Panc1 (cell line): ENCODE measurements at regions not wholly inside any gene's neighbourhood (a gene's known extent, or its start where the extent isn't known, plus 50 kb on each side); places are given as distances from the start of the nearest gene placed in this dataset.
"Not testable (repeated sequence)": the region's sequence is repeated elsewhere in the genome, so short reads cannot be mapped to it uniquely, and the experiment has no call there.

Experiments
- ATAC-seq: fragments of 200-7000 bp; cut with Tn5 transposase; 2 replicates; pipeline ENCODE4 v1.9.1; 2020; ENCODE audit warnings: mild to moderate bottlenecking, moderate library complexity
- BruUV-seq: library from RNA; stranded (reverse); fragments of 400-500 nt; replicated peaks from 2 replicates; lab custom pipeline; 2021; lab: Mats Ljungman, UMichigan
- CTCF ChIA-PET: fragments of 300-600 bp; sonication (Branson Sonifier 250); formaldehyde crosslinking; loops from one replicate; lab custom pipeline; 2022; ENCODE audit warnings: antibody characterized with exemption; lab: Charles Lee
- POLR2A ChIA-PET: fragments of 300-600 bp; sonication (Branson Sonifier 250); formaldehyde crosslinking; loops from one replicate; lab custom pipeline; 2022; ENCODE audit warnings: antibody characterized with exemption; lab: Charles Lee
- DNase-seq: peaks from one replicate; pipeline ENCODE4 v3.0.0-alpha.2; 2010; ENCODE audit warnings: low read depth, low spot score
- H3K27ac ChIP-seq: 2 replicates; pipeline ENCODE4 v1.5.1; 2011; ENCODE audit warnings: mild to moderate bottlenecking, low read length, inconsistent platforms
- H3K27me3 ChIP-seq: fragments of 200-500 bp; sonication (Bioruptor generic); 2 replicates; pipeline ENCODE4 v1.6.0; 2014; ENCODE audit warnings: low read length, inconsistent platforms; ENCODE audit not compliant: control insufficient read depth, insufficient read depth
- H3K36me3 ChIP-seq: fragments of 200-500 bp; sonication (Bioruptor generic); 2 replicates; pipeline ENCODE4 v1.5.1; 2014; ENCODE audit warnings: inconsistent platforms, mild to moderate bottlenecking, low read length, moderate library complexity; ENCODE audit not compliant: control insufficient read depth, insufficient read depth
- H3K4me1 ChIP-seq: 2 replicates; pipeline ENCODE4 v1.5.1; 2011; ENCODE audit warnings: inconsistent platforms, mild to moderate bottlenecking, low read length, moderate library complexity; ENCODE audit not compliant: control insufficient read depth, insufficient read depth
- H3K4me3 ChIP-seq, 2 experiments: 2 replicates each; pipeline ENCODE4 v1.5.1; 2011 to 2012; ENCODE audit warnings: low read depth in 2 of 2, low read length in 2 of 2, mild to moderate bottlenecking in 2 of 2, inconsistent platforms in 1 of 2, moderate library complexity in 1 of 2
- H3K9me3 ChIP-seq: fragments of 200-500 bp; sonication (Bioruptor generic); 2 replicates; pipeline ENCODE4 v1.5.1; 2014; ENCODE audit warnings: low read depth, mild to moderate bottlenecking, inconsistent platforms, low read length, moderate library complexity; ENCODE audit not compliant: control insufficient read depth, insufficient read depth
- in situ Hi-C: cut with HindIII; loops from 2 replicates; pipeline ENCODE4 v1.10.0; 2016; ENCODE audit warnings: low sequenced_read_pairs, low pct_unique_long_range_greater_than_20kb
- intact Hi-C: fragments of 100-400 bp; cut with micrococcal nuclease; formaldehyde crosslinking; loops from one replicate; pipeline ENCODE4 v1.10.0; 2022; ENCODE audit not compliant: unreplicated experiment

DNA sequence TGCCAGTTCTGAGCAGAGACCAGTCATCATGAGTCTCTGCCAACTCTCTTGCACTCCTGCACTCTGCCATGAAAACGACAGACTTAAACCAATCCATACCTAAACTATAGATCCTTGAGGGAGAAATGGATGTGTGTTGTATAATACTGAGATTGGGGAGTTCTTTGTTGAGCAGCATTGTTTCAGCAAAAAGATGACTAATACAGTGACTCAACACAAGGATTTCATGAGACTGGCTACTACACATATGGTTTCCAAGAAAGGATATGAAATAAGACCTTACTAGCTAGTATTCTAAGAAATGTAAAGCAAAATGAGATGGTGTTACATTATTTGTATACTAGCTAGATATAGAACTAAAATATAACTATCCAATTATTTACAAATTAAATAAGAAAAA is 53.5 kb upstream of the SEC22B start:
- intact Hi-C loops, H3K27me3 ChIP-seq, POLR2A ChIA-PET, H3K27ac ChIP-seq, ATAC-seq, H3K4me1 ChIP-seq, in situ Hi-C loops, CTCF ChIA-PET, H3K9me3 ChIP-seq, H3K36me3 ChIP-seq, BruUV-seq, H3K4me3 ChIP-seq, DNase-seq: not testable (repeated sequence)
